HG02571 (cell line): ENCODE measurements at regions not wholly inside any gene's neighbourhood (a gene's known extent, or its start where the extent isn't known, plus 50 kb on each side); places are given as distances from the start of the nearest gene placed in this dataset.

ENCODE experiments used
- ATAC-seq: cut with Tn5 transposase; IDR thresholded peaks from one replicate; pipeline ENCODE4 v1.9.1; 2021; ENCODE audit warnings: mild to moderate bottlenecking, moderate library complexity; ENCODE audit not compliant: unreplicated experiment

DNA sequence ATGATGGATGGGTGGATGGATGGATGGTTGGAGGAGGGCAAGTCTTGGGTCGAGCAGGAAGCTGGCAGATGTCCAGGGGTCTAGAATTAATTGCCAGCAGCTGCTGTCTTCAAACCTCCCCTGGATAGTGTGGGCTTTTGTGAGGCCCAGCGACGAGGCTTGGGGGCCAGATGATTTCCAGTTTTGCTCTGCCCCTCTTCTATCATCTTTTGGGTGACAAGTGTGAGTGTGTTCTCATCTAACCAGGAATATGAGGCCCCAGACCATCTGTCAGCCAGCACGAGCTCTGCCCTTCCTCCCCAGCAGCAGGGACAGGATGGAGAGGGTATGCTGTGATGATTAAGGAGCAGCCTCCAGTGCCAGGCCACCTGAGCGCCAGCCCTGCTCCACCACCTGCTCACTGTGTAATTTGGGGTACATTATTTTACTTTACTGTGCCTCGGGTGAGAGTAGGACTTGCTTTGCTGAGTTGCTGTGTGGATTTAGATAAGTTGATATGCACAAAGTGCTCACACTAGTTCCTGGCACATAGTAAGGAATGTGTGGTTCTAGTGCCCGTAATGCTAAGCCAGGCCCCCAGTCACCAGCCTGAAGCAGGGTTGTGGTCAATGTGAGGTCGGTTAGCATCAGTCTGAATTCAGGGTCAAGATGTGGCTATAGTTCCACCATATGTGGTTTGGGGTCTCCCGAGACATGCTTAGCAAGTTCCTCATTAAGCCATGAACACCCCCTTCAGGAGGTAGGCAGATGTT lies 251.1 kb downstream of the CYP26B1 start:
- no peak for ATAC-seq

GRCh38 chr2:71895320-71896161 lies 252.1 kb downstream of the CYP26B1 start:
- no peak for ATAC-seq

- ATAC-seq = no peak
These were observed 253.4 kb downstream of the CYP26B1 start for GRCh38 chr2:71894261-71894660.

DNA sequence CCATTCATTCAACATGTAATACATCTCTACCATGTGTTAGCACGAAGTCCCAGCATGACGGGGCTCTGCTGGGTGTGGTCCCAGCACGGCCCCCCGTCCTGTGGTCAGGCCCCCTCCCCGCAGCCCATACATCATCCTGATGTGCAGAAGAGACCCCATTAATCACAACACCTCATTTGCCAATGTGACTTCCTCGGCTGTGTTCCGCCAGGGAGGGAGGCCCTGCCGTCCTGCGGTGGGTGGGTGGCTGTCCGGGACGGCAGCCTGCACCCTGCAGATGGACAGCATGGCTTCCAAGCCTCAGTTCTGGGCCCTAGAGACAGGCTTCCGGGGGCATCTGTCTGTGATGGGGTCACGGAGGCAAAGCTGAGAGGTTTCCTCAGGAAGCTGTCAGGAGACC lies 254.0 kb downstream of the CYP26B1 start:
- no peak for ATAC-seq

DNA sequence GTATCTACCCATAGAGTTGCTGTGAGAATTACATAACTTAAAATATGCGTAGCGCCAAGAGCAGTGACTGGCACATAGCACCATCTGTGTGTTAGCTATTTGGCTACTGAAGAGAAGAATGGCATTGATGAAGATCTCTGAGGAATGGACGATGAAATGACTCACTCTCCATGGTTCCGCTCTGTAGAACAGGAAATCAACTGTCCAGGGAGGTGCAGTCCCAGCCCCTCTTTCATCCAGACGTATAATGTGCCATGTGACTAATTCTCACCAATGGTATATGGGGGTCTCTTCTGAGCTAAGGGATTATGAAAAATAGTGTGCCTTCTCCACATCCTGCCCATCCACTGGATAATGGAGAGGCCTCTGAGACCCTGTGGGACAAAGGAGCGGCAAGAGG lies 254.8 kb downstream of the CYP26B1 start:
- no peak for ATAC-seq

GRCh38 chr2:71892423-71892730 lies 255.3 kb downstream of the CYP26B1 start:
- ATAC-seq = no peak

- no peak for ATAC-seq
These were observed 255.8 kb downstream of the CYP26B1 start for GRCh38 chr2:71891719-71892422.

DNA sequence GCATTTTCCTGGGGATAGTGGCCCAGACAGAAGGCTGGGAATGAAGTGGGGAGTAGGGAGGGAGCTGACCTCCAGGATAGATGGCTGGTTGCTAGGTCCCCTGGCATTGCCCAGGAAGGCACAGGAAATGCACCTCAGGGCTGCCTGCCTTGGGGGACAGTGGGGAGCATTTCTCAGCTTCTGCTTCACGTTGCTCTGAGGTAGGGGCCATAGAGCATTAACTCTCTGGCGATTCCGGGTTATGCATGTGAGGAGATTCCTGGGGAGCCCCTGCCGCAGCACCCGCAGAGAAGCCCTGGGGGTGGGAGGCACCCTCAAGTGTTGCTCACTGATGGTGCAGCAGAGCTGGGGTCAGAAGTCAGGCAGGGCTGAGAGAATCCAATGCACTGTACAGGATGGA lies 256.5 kb downstream of the CYP26B1 start:
- ATAC-seq = no peak

GRCh38 chr2:71889759-71890684 lies 257.6 kb downstream of the CYP26B1 start:
- no peak for ATAC-seq

- ATAC-seq = no peak
These were observed 258.8 kb downstream of the CYP26B1 start for GRCh38 chr2:71888751-71889445.

GRCh38 chr2:71887196-71887595 lies 260.5 kb downstream of the CYP26B1 start:
- no peak for ATAC-seq

DNA sequence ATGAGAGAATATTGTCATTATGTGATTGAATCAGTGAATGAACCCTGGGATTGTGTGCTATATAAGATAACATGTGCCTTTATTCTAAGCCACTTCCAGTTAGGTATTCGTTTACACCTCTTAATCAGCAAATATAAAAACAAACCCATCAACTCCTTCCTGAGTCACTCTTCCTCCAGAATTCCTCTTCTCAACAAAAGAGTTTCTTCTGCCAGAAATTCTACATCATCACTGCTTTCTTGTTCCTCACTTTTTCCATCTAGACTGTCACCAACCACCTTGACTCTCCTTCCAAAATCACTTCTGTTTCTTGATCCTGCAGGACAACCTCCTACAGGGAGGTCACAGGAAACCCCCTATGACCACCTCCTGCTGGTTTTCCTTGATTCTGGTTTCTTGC lies 261.4 kb downstream of the CYP26B1 start:
- ATAC-seq = no peak

- ATAC-seq = no peak
These were observed 263.2 kb downstream of the CYP26B1 start for GRCh38 chr2:71884303-71885042.

DNA sequence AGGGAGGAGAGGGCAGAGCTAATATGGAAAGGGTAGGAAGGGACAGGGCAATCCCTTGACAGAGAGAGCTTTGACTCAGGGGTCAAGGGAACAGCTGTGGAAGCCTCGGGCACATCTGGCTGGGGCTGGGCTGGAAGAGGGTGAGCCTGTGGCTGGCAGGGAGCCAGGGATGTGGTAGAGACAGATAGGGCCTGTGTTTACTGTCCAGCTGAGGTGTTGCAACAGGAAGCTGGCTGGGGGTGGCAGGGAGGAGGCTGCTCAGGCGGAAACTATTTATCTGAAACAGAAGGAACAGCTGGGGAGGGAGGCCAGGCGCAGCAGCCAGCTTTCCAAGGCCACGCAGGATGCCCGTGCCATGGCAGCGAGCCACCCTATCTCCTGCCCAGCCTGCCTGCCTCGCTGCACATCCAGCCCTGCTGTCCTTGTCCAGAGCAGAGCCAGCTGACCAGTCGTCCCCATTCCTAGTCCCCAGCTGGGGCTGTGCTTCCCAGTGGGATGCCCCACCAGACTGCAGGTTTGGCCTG lies 264.7 kb downstream of the CYP26B1 start:
- ATAC-seq = no peak

GRCh38 chr2:71882236-71882946 lies 265.3 kb downstream of the CYP26B1 start:
- no peak for ATAC-seq

DNA sequence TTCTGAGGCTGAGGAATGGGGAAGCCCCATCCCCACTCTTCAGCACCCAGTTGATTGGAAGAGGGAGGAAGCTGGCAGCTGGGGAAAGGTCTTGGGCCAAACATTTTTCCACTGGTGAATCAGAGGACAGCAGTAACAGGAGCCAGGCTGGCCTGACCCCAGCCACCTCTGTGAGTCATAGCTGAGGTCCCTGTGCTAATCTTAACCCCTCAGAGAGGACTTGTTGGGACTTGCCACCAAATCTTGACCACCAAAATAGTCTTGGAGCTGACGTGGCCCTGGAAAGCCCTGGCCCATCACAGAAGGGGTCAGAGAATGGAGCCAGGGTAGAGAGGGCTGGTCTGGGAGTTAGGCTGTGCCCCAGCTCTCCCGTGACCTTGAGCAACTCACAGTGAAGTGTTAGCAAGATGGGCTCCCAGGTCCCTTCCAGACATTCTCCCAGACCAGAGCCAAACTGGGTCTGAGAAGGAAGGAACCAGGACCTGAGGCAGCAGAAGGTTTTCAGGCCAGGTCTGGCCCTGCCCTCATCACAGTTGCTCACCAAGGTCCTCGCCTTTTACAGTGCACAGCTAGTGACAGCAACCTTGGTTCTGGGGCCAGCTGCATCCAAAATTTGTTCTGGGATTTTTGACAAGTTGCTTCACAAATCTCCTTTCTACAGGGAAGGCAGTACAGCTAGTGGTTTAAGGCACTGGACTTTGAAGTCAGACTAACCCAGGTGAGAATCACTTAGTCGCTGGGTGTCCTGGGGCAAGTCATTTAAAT lies 266.6 kb downstream of the CYP26B1 start:
- no peak for ATAC-seq

DNA sequence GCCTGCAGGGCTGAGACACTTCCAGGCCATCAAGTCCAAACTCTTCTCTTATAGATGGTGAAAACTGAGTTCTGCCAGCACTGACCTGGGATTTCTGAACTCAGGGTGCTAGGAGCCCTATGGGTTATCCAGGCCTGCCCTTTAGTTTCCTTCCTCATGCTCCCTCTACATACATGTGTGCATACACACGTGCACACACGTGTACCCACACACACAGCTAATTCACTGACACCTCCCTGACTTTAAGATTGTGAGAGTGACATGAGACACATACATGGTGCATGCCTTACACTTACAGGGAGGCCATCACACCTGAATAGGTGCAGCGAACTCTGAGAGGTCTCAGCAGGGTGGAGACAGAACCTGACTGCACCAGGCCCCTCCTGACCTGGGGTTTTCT lies 267.4 kb downstream of the CYP26B1 start:
- no peak for ATAC-seq
